22Rv1 (cell line): ENCODE measurements at regions not wholly inside any gene's neighbourhood (a gene's known extent, or its start where the extent isn't known, plus 50 kb on each side); places are given as distances from the start of the nearest gene placed in this dataset.

Source experiments
- CTCF ChIP-seq: fragments of 450-650 bp; IDR thresholded peaks from 2 replicates; pipeline ENCODE4 v1.5.1; 2017; ENCODE audit warnings: mild to moderate bottlenecking
- ZFX ChIP-seq: fragments of 450-650 bp; IDR thresholded peaks from 2 replicates; pipeline ENCODE4 v1.6.1; 2017; ENCODE audit warnings: antibody characterized with exemption, borderline replicate concordance

- TF ChIP-seq CTCF (no peak), ZFX (no peak)
Measured at GRCh38 chr13:106815545-106815944, 247.6 kb upstream of the ARGLU1 start.
